NCI-H2081 (cell line): ENCODE measurements at regions not wholly inside any gene's neighbourhood (a gene's known extent, or its start where the extent isn't known, plus 50 kb on each side); places are given as distances from the start of the nearest gene placed in this dataset.

ENCODE experiments used
- DNase-seq, 2 experiments: peaks; one replicate each; lab custom pipeline; 2025; lab: John Stamatoyannopoulos, UW

DNA sequence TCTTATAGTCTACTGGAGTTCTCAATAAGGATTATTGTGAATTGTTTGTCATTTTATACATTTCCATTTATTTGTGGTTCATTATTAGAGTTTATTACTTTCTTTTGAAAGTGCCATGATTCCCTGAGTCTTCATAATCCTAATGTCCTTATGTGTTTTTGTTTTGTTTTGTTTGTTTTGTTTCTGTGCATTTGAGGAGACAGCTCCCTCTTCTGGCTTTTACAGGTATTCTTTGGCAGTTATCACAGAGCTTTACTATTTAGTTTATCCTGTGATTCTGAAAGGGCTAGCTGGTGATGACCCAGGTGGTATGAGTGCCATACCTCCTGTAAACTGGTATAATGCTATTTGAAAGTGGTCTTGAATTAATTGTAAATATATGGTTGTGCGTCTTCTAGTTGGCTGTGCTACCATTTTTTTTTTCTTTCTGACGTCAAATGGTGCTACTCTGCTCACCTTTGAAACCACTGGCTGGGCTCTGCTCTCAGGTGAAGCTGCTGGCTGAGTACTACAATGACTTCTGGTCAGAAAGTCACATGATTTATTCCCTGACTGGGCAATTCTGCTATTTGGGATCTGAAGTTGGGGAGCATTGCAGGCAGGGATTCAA is 751.2 kb downstream of the JRKL start:
- peak; percentile 32 to 40 for DNase-seq

GRCh38 chr11:97143463-97143862 is 753.6 kb downstream of the JRKL start:
- DNase-seq = no peak

- no peak for DNase-seq
Observed at GRCh38 chr11:97149741-97150140, 759.9 kb downstream of the JRKL start.

- no peak for DNase-seq
Observed at GRCh38 chr11:97157221-97157740, 767.5 kb downstream of the JRKL start.

DNA sequence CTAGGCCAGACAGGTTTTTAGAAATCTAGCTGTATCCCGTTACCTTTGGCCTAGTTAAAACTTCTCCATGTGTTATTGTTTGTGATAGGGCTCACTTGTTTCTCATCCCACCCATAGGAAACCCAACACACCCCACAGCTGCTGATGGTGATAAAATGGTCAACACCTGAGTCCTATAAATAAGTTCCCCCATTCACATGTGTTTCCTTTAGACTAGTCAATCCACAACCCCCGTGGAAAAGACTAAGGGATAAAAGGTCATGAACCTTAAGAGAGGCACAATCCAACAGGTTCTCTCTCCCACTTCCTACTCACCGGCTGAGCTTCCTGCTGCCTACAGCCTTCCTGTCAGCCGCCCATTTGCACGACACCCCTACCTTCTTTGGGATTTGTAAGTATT is 768.4 kb downstream of the JRKL start:
- no peak for DNase-seq

DNA sequence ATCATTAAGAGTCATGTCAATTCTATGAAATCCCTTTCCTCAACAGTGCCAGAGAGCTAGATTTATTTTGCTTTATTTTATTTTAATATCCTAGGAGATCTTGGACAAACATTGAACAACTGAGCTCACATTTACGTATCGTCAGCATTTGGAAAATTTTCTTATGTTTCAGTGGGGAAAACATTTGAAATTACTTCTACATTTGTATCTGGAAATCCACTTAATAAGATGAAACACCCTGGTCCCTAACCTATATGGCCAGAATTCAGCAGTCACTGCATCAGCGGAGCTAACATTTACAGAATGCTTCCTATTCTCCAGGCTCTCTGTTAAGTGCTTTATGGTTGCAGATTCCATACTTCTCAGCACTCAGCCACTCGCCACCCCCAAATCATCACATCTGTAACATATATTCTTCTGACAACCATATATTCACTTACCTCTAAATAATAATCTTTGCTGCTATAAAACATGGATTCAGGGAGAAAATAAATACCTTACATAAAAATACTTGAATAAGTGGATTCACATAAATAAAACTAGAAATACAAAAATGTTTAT is 773.9 kb downstream of the JRKL start:
- DNase-seq = no peak

GRCh38 chr11:97201743-97202612 is 812.2 kb downstream of the JRKL start:
- no peak for DNase-seq

- DNase-seq = no peak
Observed at GRCh38 chr11:97202613-97203292, 812.9 kb downstream of the JRKL start.

GRCh38 chr11:97218011-97218410 is 828.2 kb downstream of the JRKL start:
- DNase-seq = no peak

- DNase-seq = no peak
Observed at GRCh38 chr11:97223647-97224046, 833.8 kb downstream of the JRKL start.

DNA sequence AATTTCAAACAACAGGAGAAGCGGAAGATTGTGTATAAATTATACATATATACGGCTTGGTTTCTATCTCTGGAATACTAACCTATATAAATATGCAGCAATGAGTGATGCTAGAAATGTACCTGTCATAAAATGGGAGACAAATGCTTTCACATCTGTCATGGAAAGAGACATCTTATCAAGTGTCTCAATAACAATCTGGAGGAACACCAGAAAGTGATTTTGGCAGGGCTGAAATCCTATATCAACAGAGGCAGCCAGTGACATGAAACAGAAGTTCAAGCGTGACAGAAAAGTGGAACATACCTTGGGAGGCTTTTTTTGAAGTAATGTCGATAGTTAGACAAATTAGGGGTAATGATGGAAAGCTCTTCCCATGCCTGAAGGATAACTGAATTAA is 834.6 kb downstream of the JRKL start:
- no peak for DNase-seq

DNA sequence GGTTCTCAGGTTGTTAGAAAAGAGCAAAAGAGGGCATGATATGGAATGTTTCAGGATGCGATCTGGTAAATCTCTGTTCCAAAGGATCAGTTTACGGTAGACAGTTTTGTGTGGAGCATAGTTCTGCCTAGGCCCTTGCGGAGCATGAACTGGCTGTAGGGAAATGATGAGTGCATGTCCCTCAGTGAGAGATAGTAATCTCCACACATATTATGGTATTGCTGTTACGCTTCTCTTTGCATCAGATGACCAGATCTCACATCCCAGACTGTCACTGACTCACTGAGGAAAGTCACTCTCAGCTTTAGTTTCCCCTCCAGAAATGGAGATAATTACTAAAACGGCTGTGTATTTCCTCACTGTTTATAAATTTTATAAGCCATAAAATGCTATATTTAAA is 836.0 kb downstream of the JRKL start:
- no peak for DNase-seq

DNA sequence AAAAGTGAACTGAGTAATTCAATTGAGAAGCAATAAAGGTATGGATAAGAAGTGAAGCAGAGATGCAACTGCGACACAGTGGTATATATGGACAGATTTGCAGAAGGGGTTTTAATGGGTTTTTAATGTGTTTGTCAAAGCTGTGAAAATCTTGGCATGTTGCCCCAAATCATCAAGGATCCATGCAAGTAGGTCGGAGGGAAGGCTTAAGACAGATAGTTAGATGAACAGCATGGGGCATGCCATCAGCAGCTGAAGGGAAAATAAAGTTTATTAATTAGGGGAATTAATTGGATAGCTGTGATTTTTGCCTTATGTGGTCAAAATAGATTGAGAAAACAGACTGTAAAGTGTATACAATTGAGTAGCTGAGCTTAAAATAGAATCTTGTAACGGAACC is 840.1 kb downstream of the JRKL start:
- DNase-seq = no peak

- no peak for DNase-seq
Observed at GRCh38 chr11:97231231-97231630, 841.4 kb downstream of the JRKL start.

GRCh38 chr11:97234016-97234415 is 844.2 kb downstream of the JRKL start:
- DNase-seq = no peak

DNA sequence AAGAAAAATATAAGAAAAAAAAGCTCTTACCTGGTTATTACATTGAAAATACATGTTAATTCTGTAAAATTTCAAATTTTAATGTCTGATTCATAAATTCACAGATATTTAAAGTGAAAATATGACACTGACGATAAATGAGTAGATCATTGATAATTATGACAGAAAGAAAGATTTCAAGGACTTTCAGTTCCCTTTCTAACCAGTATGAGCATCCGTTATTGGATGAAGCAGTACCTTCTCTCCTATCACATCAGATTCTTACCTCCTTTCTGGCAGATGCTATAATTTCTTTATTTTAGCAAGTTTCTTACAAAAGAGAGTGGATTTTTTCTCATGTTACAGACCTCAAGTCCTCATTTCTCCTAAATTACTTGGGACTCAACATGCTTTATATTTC is 847.3 kb downstream of the JRKL start:
- DNase-seq = no peak

- no peak for DNase-seq
Observed at GRCh38 chr11:97247601-97248000, 857.8 kb downstream of the JRKL start.

- no peak for DNase-seq
Observed at GRCh38 chr11:97254790-97255189, 865.0 kb downstream of the JRKL start.

DNA sequence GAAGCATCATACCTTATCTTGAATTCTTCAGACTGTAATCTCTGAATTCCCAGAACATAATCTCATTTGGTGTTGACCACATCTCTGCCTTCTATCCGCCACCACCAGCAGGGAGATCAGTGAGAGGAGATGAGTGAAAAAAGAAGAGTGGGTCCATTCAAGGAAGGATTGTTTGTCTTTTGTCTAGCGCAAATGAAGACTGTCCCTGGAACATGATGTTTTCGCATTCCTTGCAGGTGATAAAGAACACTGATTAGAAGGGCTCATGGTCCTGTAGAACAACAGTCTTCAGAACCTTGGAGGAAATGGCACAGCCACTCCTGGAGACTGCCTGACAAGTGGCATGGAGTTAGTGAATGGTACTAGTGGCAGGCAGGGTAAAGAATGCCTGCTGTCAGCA is 869.6 kb downstream of the JRKL start:
- DNase-seq = no peak

DNA sequence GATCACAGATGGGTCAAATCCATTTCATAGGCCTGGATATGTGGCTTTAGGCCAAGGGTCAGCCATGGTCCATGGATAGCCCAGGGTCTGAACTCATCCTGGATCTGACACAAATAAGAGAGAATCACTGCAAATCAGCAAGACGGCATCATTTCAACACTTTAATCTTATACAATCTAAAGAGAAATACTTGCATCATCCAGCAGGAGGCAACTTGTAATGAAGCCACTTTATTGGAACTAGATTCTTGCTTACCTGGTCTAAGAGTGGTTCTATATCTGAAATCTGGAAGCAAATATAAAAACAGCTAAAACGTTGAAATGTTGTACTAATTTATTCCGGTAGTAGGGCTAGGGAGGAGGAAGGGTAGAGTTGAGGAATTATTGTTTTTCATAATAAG is 870.1 kb downstream of the JRKL start:
- no peak for DNase-seq

DNA sequence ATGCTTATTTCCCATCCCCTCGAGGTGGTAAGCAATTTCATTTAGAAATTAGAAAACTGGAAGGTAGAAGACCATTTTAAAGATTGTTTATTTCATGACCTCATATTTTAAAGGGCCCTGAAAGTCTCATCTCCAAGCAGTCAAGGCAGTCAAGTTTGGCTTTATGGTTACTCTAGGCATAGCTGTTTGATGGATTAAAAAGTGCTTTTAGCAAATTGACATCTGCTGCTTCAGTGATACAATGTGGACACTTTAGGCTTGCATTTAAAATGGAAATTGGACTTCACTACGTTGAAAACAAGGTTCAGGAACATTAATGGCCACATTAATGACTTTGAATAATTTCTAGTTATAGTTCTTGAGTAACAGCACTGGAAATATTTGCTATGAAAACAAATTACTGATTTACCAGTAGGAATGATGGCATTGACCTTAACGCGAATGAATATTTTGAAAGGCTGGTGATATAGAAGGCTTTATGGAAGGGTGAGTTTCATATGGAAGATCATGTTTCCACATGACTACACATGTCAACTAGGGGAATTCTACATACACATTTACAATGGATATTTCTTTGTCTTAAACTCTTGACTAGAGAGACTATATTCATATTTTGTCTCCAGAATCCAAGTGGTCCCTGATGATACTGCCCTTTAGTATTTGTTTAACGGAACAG is 873.5 kb downstream of the JRKL start:
- DNase-seq = no peak

GRCh38 chr11:97269527-97269926 is 879.7 kb downstream of the JRKL start:
- peak; percentile 64 to 77 for DNase-seq
